H1 (cell line): ENCODE measurements at regions not wholly inside any gene's neighbourhood (a gene's known extent, or its start where the extent isn't known, plus 50 kb on each side); places are given as distances from the start of the nearest gene placed in this dataset.

Experiments used
- CTCF ChIA-PET: fragments of 300-600 bp; sonication (Branson Sonifier 250); formaldehyde crosslinking; loops from one replicate; lab custom pipeline; 2021; ENCODE audit not compliant: partially characterized antibody; lab: Charles Lee
- POLR2A ChIA-PET: fragments of 300-600 bp; sonication (Branson Sonifier 250); formaldehyde crosslinking; loops from one replicate; lab custom pipeline; 2021; ENCODE audit warnings: inconsistent platforms; ENCODE audit not compliant: partially characterized antibody; lab: Charles Lee
- DNase-seq, 2 experiments: peaks; one replicate each; pipeline versions ENCODE4 v3.0.0 to v3.0.0-alpha.2; 2010 to 2022; ENCODE audit warnings: low spot score in 2 of 2, low read depth in 1 of 2, mixed read lengths in 1 of 2
- FAIRE-seq: peaks from 2 replicates; lab custom pipeline; 2011; peaks lifted over from hg19 to GRCh38; lab: Jason Lieb, UNC
- H2AFZ ChIP-seq: 2 replicates; pipeline ENCODE4 v1.8.1; 2012; ENCODE audit warnings: low read length, inconsistent platforms
- H2AK5ac ChIP-seq: 2 replicates; pipeline ENCODE4 v1.6.1; 2013; ENCODE audit warnings: low read depth, low read length
- H2BK120ac ChIP-seq: replicated peaks from 2 replicates; pipeline ENCODE3; 2013; ENCODE audit warnings: low read depth, low read length, inconsistent platforms
- H2BK12ac ChIP-seq: 2 replicates; pipeline ENCODE4 v1.6.1; 2013; ENCODE audit warnings: low read depth, low read length
- H2BK15ac ChIP-seq: 2 replicates; pipeline ENCODE4 v1.6.1; 2013; ENCODE audit warnings: low read length
- H2BK20ac ChIP-seq: 2 replicates; pipeline ENCODE4 v1.6.1; 2013; ENCODE audit warnings: low read length
- H2BK5ac ChIP-seq: 2 replicates; pipeline ENCODE4 v1.6.1; 2013; ENCODE audit warnings: low read depth, low read length
- H3K14ac ChIP-seq: 2 replicates; pipeline ENCODE4 v1.6.1; 2013; ENCODE audit warnings: inconsistent platforms; ENCODE audit not compliant: insufficient read length
- H3K18ac ChIP-seq: 2 replicates; pipeline ENCODE4 v1.6.1; 2013; ENCODE audit warnings: low read length; ENCODE audit errors: extremely low read depth
- H3K23ac ChIP-seq: 2 replicates; pipeline ENCODE4 v1.6.1; 2013; ENCODE audit warnings: inconsistent platforms; ENCODE audit not compliant: insufficient read length
- H3K23me2 ChIP-seq: 2 replicates; pipeline ENCODE4 v1.6.1; 2013; ENCODE audit warnings: low read depth, low read length
- H3K27ac ChIP-seq: 2 replicates; pipeline ENCODE4 v1.6.1; 2011; ENCODE audit warnings: low read depth, low read length, inconsistent platforms
- H3K27me3 ChIP-seq, 4 experiments: replicated peaks in 1 of 4; 1 replicate in 1 of 4; 2 replicates in 3 of 4; pipeline versions ENCODE4 v1.6.1 to v1.8.1; 2011 to 2013; ENCODE audit warnings: low read length in 3 of 4, mild to moderate bottlenecking in 3 of 4, inconsistent platforms in 2 of 4, mixed read lengths in 2 of 4, moderate library complexity in 1 of 4; ENCODE audit not compliant: control insufficient read depth in 3 of 4, insufficient read depth in 3 of 4; ENCODE audit errors: extremely low read depth in 1 of 4
- H3K36me3 ChIP-seq, 4 experiments: 2 replicates each; pipeline versions ENCODE4 v1.6.1 to v1.8.1; 2011 to 2013; ENCODE audit warnings: mild to moderate bottlenecking in 4 of 4, low read length in 3 of 4, moderate library complexity in 2 of 4, control low read depth in 1 of 4, inconsistent platforms in 1 of 4; ENCODE audit not compliant: insufficient read depth in 4 of 4, control insufficient read depth in 2 of 4
- H3K4ac ChIP-seq: replicated peaks from 2 replicates; pipeline ENCODE3; 2013; ENCODE audit warnings: low read length, low read depth, mixed read lengths, inconsistent platforms; ENCODE audit not compliant: insufficient read length
- H3K4me1 ChIP-seq, 4 experiments: replicated peaks in 1 of 4; 1 replicate in 1 of 4; 2 replicates in 3 of 4; pipeline versions ENCODE4 v1.6.1 to v1.8.1; 2011 to 2013; ENCODE audit warnings: low read length in 3 of 4, inconsistent platforms in 2 of 4, mixed read lengths in 1 of 4; ENCODE audit not compliant: insufficient read depth in 4 of 4, control insufficient read depth in 3 of 4
- H3K4me2 ChIP-seq, 2 experiments: 2 replicates each; pipeline versions ENCODE4 v1.6.1 to v1.8.1; 2011 to 2013; ENCODE audit warnings: low read depth in 2 of 2, low read length in 2 of 2, control low read depth in 1 of 2, inconsistent platforms in 1 of 2, mild to moderate bottlenecking in 1 of 2; ENCODE audit not compliant: insufficient read depth in 1 of 2
- H3K4me3 ChIP-seq, 4 experiments: fragments of 200-600, 300-600 bp in 1 of 4; sonication (generic), shearing (Covaris generic), sonication (Bioruptor Twin) in 1 of 4; 2 replicates each; pipeline versions ENCODE4 v1.5.1 to v1.8.1; 2011 to 2016; ENCODE audit warnings: low read length in 4 of 4, low read depth in 3 of 4, control low read depth in 2 of 4, inconsistent platforms in 2 of 4, mild to moderate bottlenecking in 2 of 4, mixed read lengths in 1 of 4, moderate library complexity in 1 of 4; ENCODE audit not compliant: insufficient read depth in 2 of 4; ENCODE audit errors: extremely low read depth in 1 of 4
- H3K56ac ChIP-seq: replicated peaks from 2 replicates; pipeline ENCODE3; 2013; ENCODE audit warnings: low read depth, mild to moderate bottlenecking, mixed read lengths, low read length, inconsistent platforms; ENCODE audit not compliant: insufficient read length
- H3K79me1 ChIP-seq: 2 replicates; pipeline ENCODE4 v1.6.1; 2013; ENCODE audit warnings: low read depth, low read length, control low read depth
- H3K79me2 ChIP-seq, 2 experiments: 2 replicates each; pipeline versions ENCODE4 v1.6.1 to v1.8.1; 2012 to 2013; ENCODE audit warnings: low read length in 2 of 2, mild to moderate bottlenecking in 2 of 2, inconsistent platforms in 1 of 2; ENCODE audit not compliant: insufficient read depth in 2 of 2, control insufficient read depth in 1 of 2
- H3K9ac ChIP-seq, 4 experiments: replicated peaks in 1 of 4; 1 replicate in 1 of 4; 2 replicates in 3 of 4; pipeline versions ENCODE4 v1.6.1 to v1.8.1; 2011 to 2013; ENCODE audit warnings: low read depth in 3 of 4, low read length in 3 of 4, control low read depth in 2 of 4, mild to moderate bottlenecking in 2 of 4, moderate library complexity in 2 of 4, inconsistent platforms in 1 of 4; ENCODE audit errors: extremely low read depth in 1 of 4
- H3K9me3 ChIP-seq, 2 experiments: 2 replicates each; pipeline versions ENCODE4 v1.6.1 to v1.8.1; 2012 to 2013; ENCODE audit warnings: mild to moderate bottlenecking in 2 of 2, moderate library complexity in 2 of 2, control low read depth in 1 of 2, inconsistent platforms in 1 of 2, low read depth in 1 of 2, low read length in 1 of 2, mixed read lengths in 1 of 2; ENCODE audit not compliant: insufficient read depth in 2 of 2
- H4K20me1 ChIP-seq, 2 experiments: replicated peaks in 1 of 2; 2 replicates each; pipeline versions ENCODE3 to v1.8.1; 2011 to 2013; ENCODE audit warnings: inconsistent platforms in 2 of 2, low read length in 2 of 2, mild to moderate bottlenecking in 1 of 2; ENCODE audit not compliant: insufficient read depth in 2 of 2, control insufficient read depth in 1 of 2
- H4K5ac ChIP-seq: 2 replicates; pipeline ENCODE4 v1.6.1; 2013; ENCODE audit warnings: low read length, low read depth, mixed read lengths, inconsistent platforms; ENCODE audit not compliant: insufficient read length
- H4K8ac ChIP-seq: 2 replicates; pipeline ENCODE4 v1.8.0; 2013; ENCODE audit warnings: mild to moderate bottlenecking, moderate library complexity, low read length, inconsistent platforms; ENCODE audit not compliant: insufficient read depth; ENCODE audit errors: extremely low read depth
- H4K91ac ChIP-seq: replicated peaks from 2 replicates; pipeline ENCODE3; 2013; ENCODE audit warnings: low read length, mixed read lengths, inconsistent platforms; ENCODE audit not compliant: insufficient read length
- CBX5 ChIP-seq: fragments of 300-800, 300-1000 bp; sonication (generic); IDR thresholded peaks from 2 replicates; pipeline ENCODE4 v1.7.1; 2016; ENCODE audit warnings: antibody characterized with exemption, low read length, low read depth
- POLR2AphosphoS5 ChIP-seq: IDR thresholded peaks from 2 replicates; pipeline ENCODE4 v1.6.1; 2011; ENCODE audit warnings: low read depth, low read length
- SIRT6 ChIP-seq: IDR thresholded peaks from one replicate; pipeline ENCODE4 v1.7.1; 2012; ENCODE audit warnings: low read length, inconsistent platforms
- SP1 ChIP-seq: IDR thresholded peaks from 2 replicates; pipeline ENCODE4 v1.6.1; 2011; ENCODE audit warnings: low read depth, low read length
- TAF1 ChIP-seq: IDR thresholded peaks from 2 replicates; pipeline ENCODE4 v1.6.1; 2011; ENCODE audit warnings: mild to moderate bottlenecking, low read depth, low read length
- TAF7 ChIP-seq: optimal IDR thresholded peaks from 2 replicates; pipeline ENCODE3; 2011; ENCODE audit warnings: low read depth, mild to moderate bottlenecking, inconsistent platforms, low read length, moderate library complexity, borderline replicate concordance
- YY1 ChIP-seq: IDR thresholded peaks from 2 replicates; pipeline ENCODE4 v1.6.1; 2011; ENCODE audit warnings: low read depth, mild to moderate bottlenecking, low read length
- WGBS, 2 experiments: shearing (Covaris generic) in 1 of 2; methylation state at CpG; one replicate each; pipeline versions ENCODE4 v1.1.6 to v1.1.7; 2013 to 2015; ENCODE audit warnings: low lambda C conversion rate in 2 of 2, mixed read lengths in 2 of 2, inconsistent platforms in 1 of 2, low coverage in 1 of 2, missing lambda C conversion rate in 1 of 2; ENCODE audit not compliant: insufficient replicate concordance in 2 of 2, insufficient coverage in 1 of 2, insufficient read length in 1 of 2; ENCODE audit errors: extremely low coverage in 1 of 2, missing lambda C conversion rate in 1 of 2; 5-methylcytosine and 5-hydroxymethylcytosine counted together

DNA sequence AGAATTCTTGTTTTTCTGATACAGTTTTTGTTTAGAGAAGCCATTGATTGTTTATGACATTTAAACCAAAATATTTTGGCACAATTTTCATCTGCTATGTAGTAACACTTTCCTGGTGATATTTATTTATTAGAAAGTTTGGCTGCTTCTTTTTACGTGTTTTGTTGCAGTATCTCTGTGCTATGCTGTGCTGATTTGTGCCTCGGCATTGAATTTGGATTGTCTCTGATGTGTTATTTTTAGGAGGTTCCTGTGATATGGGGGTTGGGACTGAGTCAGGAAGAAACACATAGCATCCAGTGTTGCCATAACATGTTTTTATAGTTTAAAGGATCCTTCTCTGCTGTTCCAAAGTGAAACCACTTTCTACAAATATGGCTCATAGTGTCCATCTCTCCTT, 1197.7 kb upstream of the LRRN3 start:
- no peak overlapping the region for H4K5ac ChIP-seq
- no peak overlapping the region for H4K8ac ChIP-seq
- no peak overlapping the region for H2BK20ac ChIP-seq
- no peak overlapping the region for H3K4me3 ChIP-seq
- H2AK5ac ChIP-seq = no peak overlapping the region
- no peaks in the 10 kb centered on the region for H3K36me3 ChIP-seq
- H3K18ac ChIP-seq = no peak overlapping the region
- H3K79me1 ChIP-seq = no peaks in the 10 kb centered on the region
- no peaks in the 10 kb centered on the region for H4K20me1 ChIP-seq
- H3K27me3 ChIP-seq = no peaks in the 10 kb centered on the region
- H3K14ac ChIP-seq = no peak overlapping the region
- no peak overlapping the region for H3K9ac ChIP-seq
- no peak overlapping the region for H3K23ac ChIP-seq
- H3K9me3 ChIP-seq = no peaks in the 10 kb centered on the region
- 81% methylated on average over 2 of the region's 2 CpGs; no CpG with 5 or more reads in 1 of the 2 experiments for WGBS, 2 experiments
- no peak overlapping the region for H2BK5ac ChIP-seq
- no peak overlapping the region for H3K56ac ChIP-seq
- CTCF ChIA-PET = no interaction called here
- H2BK12ac ChIP-seq = no peak overlapping the region
- no peak overlapping the region for H3K4ac ChIP-seq
- no peaks in the 10 kb centered on the region for H3K79me2 ChIP-seq
- no peak overlapping the region for H4K91ac ChIP-seq
- H3K4me2 ChIP-seq = no peak overlapping the region
- H2BK120ac ChIP-seq = no peak overlapping the region
- DNase-seq (no peak), FAIRE-seq (no peak)
- POLR2A ChIA-PET = no interaction called here
- H3K4me1 ChIP-seq = no peaks in the 10 kb centered on the region
- no peak overlapping the region for H3K27ac ChIP-seq
- H2BK15ac ChIP-seq = no peak overlapping the region
- H2AFZ ChIP-seq = no peak overlapping the region
- H3K23me2 ChIP-seq = no peaks in the 10 kb centered on the region
- no peak for TF ChIP-seq CBX5
- no peak for TF ChIP-seq SP1
- no peak for TF ChIP-seq TAF1
- no peak for TF ChIP-seq TAF7
- no peak for TF ChIP-seq SIRT6
- no peak for TF ChIP-seq POLR2AphosphoS5
- no peak for TF ChIP-seq YY1
